GM19468 (cell line): ENCODE measurements at regions not wholly inside any gene's neighbourhood (a gene's known extent, or its start where the extent isn't known, plus 50 kb on each side); places are given as distances from the start of the nearest gene placed in this dataset.
"Not testable (repeated sequence)": the region's sequence is repeated elsewhere in the genome, so short reads cannot be mapped to it uniquely, and the experiment has no call there.

Experiments
- ATAC-seq: cut with Tn5 transposase; IDR thresholded peaks from one replicate; pipeline ENCODE4 v1.9.1; 2021; ENCODE audit warnings: mild to moderate bottlenecking, moderate library complexity, moderate number of reproducible peaks; ENCODE audit not compliant: unreplicated experiment; ENCODE audit errors: extremely low read depth

DNA sequence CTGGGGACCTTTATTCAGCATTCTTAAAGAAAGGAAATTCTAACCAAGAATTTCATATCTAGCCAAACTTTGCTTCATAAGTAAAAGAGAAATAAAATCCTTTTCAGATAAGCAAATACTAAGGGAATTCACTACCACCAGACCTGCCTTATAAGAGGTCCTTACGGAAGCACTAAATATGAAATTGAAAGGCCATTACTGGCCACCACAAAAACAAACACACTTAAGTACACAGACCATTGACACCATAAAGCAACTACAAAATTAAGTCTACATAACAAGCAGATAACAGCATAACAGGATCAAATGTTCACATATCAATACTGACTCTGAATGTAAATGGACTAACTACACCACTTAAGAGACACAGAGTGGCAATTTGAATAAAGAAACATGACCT, 361.4 kb upstream of the POU5F2 start:
- no peak for ATAC-seq

GRCh38 chr5:94097384-94097783, 356.0 kb upstream of the POU5F2 start:
- ATAC-seq, result not testable (repeated sequence)

DNA sequence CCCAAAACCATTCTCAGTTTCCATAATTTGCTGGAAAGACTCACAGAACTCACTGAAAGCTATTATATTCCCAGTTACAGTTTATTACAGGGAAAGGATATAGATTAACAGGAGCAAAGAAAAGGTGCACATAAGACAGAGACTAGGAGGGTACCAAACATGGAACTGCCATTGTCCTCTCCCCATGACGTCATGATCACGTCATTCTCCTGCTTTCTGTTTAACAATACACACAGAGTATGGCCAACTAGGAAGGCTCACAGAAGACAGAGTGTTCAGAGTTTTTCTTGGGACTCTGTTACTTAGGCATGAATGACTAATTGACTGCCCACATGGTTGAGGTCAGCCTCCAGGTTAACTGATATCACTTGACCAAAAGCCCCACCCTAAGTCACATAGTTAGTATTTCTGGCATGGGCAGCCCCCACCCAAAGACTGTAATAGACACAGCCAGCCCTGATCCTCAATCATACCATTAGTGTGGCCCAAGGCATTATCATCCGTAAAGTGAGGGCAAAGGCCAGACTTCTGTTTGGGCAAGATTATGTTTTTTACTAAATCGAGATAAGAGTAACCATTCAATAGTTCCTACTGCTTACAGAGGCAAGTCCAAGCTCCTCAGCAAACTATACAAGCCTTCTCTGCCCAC, 353.5 kb upstream of the POU5F2 start:
- ATAC-seq, result no peak

DNA sequence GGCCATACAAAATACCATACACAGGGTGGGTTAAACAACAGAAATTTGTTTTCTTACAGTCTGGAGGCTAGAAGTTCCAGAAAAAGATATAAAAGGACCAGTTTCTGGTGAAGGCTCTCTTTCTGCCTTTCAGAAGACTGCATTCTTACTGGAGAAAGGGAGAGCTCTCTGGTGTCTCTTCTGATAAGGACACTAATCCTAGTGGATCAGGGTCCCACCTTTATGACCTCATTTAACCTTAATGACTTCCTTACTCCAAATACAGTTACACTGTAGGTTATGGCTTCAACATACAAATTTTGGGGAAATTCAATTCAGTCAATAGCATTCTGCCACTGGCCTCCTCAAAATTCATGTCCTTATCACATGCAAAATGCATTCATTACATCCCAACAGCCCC, 351.9 kb upstream of the POU5F2 start:
- ATAC-seq, result no peak

DNA sequence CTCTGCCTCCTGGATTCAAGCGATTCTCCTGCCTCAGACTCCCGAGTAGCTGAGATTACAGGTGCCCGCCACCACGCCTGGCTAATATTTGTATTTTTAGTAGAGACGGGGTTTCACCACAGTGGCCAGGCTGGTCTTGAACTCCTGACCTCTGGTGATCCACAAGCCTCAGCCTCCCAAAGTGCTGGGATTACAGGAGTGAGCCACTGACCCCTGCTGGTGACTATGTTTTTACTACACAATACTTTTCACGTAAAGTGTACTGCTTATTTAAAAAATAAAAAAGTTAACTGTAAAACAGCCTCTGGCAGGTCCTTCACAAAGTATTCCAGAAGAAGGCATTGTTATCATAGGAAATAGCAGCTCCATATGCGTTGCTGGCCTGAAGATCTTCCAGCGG, 345.2 kb upstream of the POU5F2 start:
- ATAC-seq, result not testable (repeated sequence)

DNA sequence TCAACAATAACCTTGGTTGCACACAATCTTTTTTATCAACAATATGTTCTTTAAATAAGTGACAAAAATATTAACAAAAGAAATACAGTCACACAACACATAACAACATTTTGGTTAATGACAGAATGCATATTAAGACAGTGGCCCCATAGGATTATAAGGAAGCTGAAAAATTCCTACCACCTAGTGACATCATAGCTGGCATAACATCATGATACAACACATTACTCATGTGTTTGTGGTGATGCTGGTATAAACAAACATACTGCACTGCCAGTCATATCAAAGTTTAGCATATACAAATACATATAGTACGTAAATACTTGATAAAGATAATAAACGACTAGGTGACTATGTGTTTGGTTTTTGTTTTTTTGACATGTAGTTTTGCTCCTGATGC, 344.8 kb upstream of the POU5F2 start:
- no peak for ATAC-seq

- ATAC-seq, result no peak
Measured at GRCh38 chr5:94082405-94082804, 341.0 kb upstream of the POU5F2 start.

- no peak for ATAC-seq
Measured at GRCh38 chr5:94081088-94081487, 339.7 kb upstream of the POU5F2 start.

DNA sequence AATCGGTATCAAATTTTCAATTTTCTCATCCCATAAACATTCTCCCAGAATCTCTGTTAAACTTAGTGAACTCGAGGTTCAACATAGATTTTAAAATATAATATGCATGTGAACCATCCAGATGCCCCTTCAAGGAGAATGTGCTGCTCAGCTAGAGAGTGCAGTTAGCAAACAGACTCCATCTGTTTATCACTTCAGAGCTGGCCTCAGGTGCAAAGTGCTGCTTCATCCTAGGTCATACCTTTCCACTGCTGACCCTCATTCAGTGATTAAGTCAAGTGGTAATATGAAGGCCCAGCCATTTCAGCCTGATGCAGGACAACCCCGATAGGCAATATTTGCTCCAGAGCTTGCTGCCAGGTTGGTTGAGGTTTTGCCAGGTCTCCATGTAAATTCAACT, 339.0 kb upstream of the POU5F2 start:
- ATAC-seq, result no peak

DNA sequence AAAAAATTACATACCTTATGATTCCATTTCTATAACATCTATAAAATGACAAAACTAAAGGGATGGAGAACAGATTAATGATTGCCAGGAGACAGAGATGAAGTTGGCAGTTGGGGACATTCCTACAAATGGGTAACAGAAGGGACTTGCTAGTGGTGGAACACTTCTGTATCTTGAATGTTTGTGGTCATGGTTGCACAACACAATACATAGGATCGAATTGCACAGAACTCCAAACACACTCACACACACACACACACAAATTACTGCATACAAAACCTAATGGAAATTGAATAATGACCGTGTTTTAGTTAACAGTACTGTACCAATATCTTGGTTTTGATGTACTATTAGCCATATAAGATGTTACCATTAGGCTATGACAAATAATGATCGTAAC, 330.7 kb upstream of the POU5F2 start:
- ATAC-seq, result no peak

- no peak for ATAC-seq
Measured at GRCh38 chr5:94066437-94067207, 325.2 kb upstream of the POU5F2 start.

DNA sequence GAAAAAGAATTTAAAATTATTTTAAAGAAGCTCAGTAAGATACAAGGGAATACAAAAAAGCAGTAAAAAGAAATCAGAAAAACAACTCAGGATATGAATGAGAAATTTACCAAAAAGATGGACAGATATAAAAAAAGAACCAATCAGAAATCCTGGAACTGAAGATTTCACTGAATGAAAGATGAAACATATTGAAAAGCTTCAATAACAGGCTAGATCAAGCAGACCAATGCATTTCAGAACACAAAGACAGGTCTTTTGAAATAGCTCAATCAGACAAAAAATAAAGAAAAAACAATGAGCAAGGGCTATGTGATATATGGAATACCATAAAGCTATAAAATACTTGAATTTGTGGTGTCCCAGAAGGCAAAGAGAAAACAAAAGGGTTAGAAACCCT, 322.6 kb upstream of the POU5F2 start:
- ATAC-seq, result no peak

- ATAC-seq, result no peak
Measured at GRCh38 chr5:94057655-94058054, 316.3 kb upstream of the POU5F2 start.

- ATAC-seq, result no peak
Measured at GRCh38 chr5:94057217-94057616, 315.8 kb upstream of the POU5F2 start.

- ATAC-seq, result not testable (repeated sequence)
Measured at GRCh38 chr5:94049307-94049922, 308.0 kb upstream of the POU5F2 start.

DNA sequence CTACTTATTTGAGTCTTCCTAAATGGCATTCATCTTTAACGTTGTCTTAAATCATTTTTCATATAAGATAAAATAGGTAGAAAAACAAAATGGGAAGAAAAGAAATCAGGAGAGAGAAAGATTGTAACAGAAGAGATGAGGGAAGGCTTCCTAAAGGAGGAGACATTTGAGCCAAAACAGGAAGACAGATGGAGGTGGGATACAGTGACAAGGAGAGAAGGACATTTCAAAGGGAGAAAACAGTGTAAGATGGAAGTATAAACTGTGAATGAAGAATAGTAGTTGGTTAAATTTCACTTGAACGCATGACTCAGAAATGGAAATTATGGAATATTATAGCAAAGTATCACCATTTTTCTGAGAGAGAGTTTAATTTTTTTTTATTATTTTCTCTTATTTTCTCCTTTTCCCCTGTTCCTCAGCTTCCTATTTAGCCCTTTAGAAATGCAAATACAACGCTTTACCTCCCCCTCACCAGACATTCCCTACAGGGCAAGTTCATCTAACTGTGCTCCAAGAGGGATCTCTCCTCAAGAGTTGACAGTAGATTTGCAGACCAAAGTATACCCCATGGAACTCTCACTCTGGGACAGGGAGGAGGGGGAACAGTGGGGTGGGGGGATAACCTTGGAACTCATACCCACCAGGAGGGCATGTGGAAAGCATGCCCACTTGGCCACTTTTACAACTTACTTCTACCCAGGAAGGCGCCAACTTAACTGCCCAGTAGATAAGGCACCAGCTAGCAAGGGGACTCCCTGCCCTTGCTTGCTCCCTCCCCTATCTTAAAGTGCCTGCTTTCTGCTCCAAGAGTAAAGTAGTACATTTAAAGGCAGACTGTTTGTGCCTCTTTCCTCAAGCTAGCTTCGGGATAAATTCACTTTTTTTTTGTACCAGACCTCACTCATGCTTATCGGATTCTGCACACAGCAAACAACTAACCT, 304.7 kb upstream of the POU5F2 start:
- ATAC-seq, result no peak

- ATAC-seq, result no peak
Measured at GRCh38 chr5:94043311-94043710, 301.9 kb upstream of the POU5F2 start.

DNA sequence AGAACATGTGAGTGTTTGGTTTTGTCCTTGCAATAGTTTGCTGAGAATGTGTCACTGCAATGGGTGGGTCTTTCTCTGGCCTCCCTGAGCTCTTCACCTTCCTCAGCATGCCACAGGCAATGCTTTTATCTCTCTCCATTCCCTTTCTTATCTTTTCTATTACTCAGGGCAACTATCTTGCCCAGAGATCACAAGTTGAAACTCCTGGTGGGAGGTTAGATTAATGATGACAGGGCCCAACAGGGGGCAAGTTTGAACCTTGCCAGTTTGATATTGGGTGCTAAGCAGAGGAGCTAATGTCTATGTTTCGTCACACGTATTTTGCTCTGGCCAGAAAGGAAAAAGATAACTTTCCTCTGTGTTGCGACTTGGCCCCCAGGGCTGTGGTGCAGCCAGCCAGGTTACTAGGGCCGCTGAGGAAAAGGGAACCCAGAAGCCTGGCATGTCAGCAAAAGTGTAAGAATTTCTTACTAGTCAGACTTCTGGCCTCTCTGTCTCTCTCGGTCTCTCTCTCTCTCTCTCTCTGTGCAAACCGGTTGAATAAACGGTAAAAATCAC, 299.3 kb upstream of the POU5F2 start:
- ATAC-seq, result no peak

GRCh38 chr5:94039101-94039500, 297.7 kb upstream of the POU5F2 start:
- no peak for ATAC-seq

DNA sequence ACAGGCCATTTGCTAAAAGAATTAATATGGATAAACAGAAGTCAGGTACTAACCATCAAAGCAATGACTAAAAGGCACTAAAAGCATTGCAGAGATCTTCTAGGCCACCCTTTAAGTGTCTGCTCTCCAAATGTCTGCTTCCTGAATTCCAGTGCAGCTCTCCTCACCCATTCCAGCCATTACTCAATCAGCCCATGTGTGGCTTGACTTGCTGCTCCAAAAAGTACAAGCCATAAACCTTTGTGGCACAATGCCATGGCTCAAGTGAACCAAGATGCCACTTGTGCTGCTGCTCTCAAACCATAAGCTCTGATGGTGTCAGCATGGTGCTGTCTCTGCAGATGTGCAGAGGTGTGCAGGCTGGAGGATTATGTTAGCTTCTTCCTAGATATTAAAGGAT, 290.2 kb upstream of the POU5F2 start:
- ATAC-seq, result no peak
